Endothelial cell of umbilical vein (primary cell): ENCODE measurements at regions not wholly inside any gene's neighbourhood (a gene's known extent, or its start where the extent isn't known, plus 50 kb on each side); places are given as distances from the start of the nearest gene placed in this dataset.

Source experiments
- BruUV-seq: library from RNA; stranded (reverse); fragments of 400-500 nt; replicated peaks from 2 replicates; lab custom pipeline; 2021; lab: Mats Ljungman, UMichigan
- CTCF ChIA-PET: fragments of 300-600, 350-600 bp; sonication (Branson Sonifier 250); formaldehyde crosslinking; loops from one replicate; lab custom pipeline; 2021; ENCODE audit warnings: antibody characterized with exemption, inconsistent platforms; lab: Charles Lee
- POLR2A ChIA-PET: fragments of 300-600, 350-600 bp; sonication (Branson Sonifier 250); formaldehyde crosslinking; loops from one replicate; lab custom pipeline; 2021; ENCODE audit warnings: antibody characterized with exemption, inconsistent platforms; lab: Charles Lee
- DNase-seq: peaks from one replicate; pipeline ENCODE4 v3.0.0-alpha.2; 2011; ENCODE audit warnings: low read depth, low spot score
- FAIRE-seq: peaks from 2 replicates; lab custom pipeline; 2011; peaks lifted over from hg19 to GRCh38; lab: Jason Lieb, UNC
- H2AFZ ChIP-seq: 2 replicates; pipeline ENCODE4 v1.6.0; 2012; ENCODE audit warnings: low read depth, low read length, control low read depth, inconsistent platforms
- H3K27ac ChIP-seq: 2 replicates; pipeline ENCODE4 v1.5.1; 2011; ENCODE audit warnings: low read depth, mild to moderate bottlenecking, control low read depth, low read length, moderate library complexity; ENCODE audit not compliant: insufficient read depth
- H3K27me3 ChIP-seq, 2 experiments: 2 replicates each; pipeline versions ENCODE4 v1.6.0 to v1.6.1; 2011; ENCODE audit warnings: low read length in 2 of 2, mixed read lengths in 1 of 2; ENCODE audit not compliant: control insufficient read depth in 2 of 2, insufficient read depth in 2 of 2
- H3K36me3 ChIP-seq, 2 experiments: 2 replicates in 1 of 2; 3 replicates in 1 of 2; pipeline ENCODE4 v1.5.1; 2011; ENCODE audit warnings: low read length in 2 of 2, mild to moderate bottlenecking in 1 of 2, moderate library complexity in 1 of 2; ENCODE audit not compliant: control insufficient read depth in 2 of 2, insufficient read depth in 2 of 2; ENCODE audit errors: extremely low read depth in 1 of 2
- H3K4me1 ChIP-seq: 3 replicates; pipeline ENCODE4 v1.5.1; 2011; ENCODE audit warnings: mild to moderate bottlenecking, low read length; ENCODE audit not compliant: control insufficient read depth, insufficient read depth; ENCODE audit errors: extremely low read depth
- H3K4me2 ChIP-seq: 2 replicates; pipeline ENCODE4 v1.6.1; 2011; ENCODE audit warnings: low read length, control low read depth, mixed read lengths; ENCODE audit not compliant: insufficient read depth
- H3K4me3 ChIP-seq, 3 experiments: fragments of 200-600 bp in 1 of 3; sonication (generic), shearing (Covaris generic) in 1 of 3; replicated peaks in 1 of 3; 2 replicates each; pipeline ENCODE4 v1.5.1; 2011 to 2016; ENCODE audit warnings: control low read depth in 3 of 3, low read length in 3 of 3, mild to moderate bottlenecking in 2 of 3, inconsistent platforms in 1 of 3, low read depth in 1 of 3, moderate library complexity in 1 of 3; ENCODE audit not compliant: insufficient read depth in 1 of 3
- H3K79me2 ChIP-seq: 2 replicates; pipeline ENCODE4 v1.6.0; 2012; ENCODE audit warnings: low read length, inconsistent platforms; ENCODE audit not compliant: control insufficient read depth, insufficient read depth
- H3K9ac ChIP-seq: replicated peaks from 2 replicates; pipeline ENCODE3; 2011; ENCODE audit warnings: low read length, control low read depth; ENCODE audit not compliant: insufficient read depth; ENCODE audit errors: extremely low read depth
- H3K9me1 ChIP-seq: replicated peaks from 3 replicates; pipeline ENCODE4 v1.6.0; 2011; ENCODE audit warnings: mild to moderate bottlenecking, low read length; ENCODE audit not compliant: control insufficient read depth, insufficient read depth; ENCODE audit errors: extremely low read depth
- H3K9me3 ChIP-seq: replicated peaks from 2 replicates; pipeline ENCODE4 v1.5.1; 2012; ENCODE audit warnings: low read length, inconsistent platforms; ENCODE audit not compliant: control insufficient read depth, insufficient read depth
- H4K20me1 ChIP-seq: replicated peaks from 2 replicates; pipeline ENCODE3; 2011; ENCODE audit warnings: mild to moderate bottlenecking, low read length; ENCODE audit not compliant: control insufficient read depth, insufficient read depth; ENCODE audit errors: extremely low read depth
- CTCF ChIP-seq, 2 donors: IDR thresholded peaks; 1 replicate in 1 of 2; 2 replicates in 1 of 2; pipeline ENCODE4 v1.5.1; 2011; ENCODE audit warnings: low read length in 2 of 2, mild to moderate bottlenecking in 2 of 2, moderate library complexity in 2 of 2, control low read depth in 1 of 2, inconsistent platforms in 1 of 2, low read depth in 1 of 2; ENCODE audit not compliant: insufficient read depth in 1 of 2; ENCODE audit errors: extremely low read depth in 1 of 2
- EZH2 ChIP-seq: IDR thresholded peaks from 2 replicates; pipeline ENCODE4 v1.6.1; 2012; ENCODE audit warnings: borderline replicate concordance, low read depth, mild to moderate bottlenecking, moderate library complexity, low read length, inconsistent platforms; ENCODE audit not compliant: severe bottlenecking
- FOS ChIP-seq: IDR thresholded peaks from 2 replicates; pipeline ENCODE4 v1.6.1; 2011; ENCODE audit warnings: mild to moderate bottlenecking, low read length, moderate library complexity, borderline replicate concordance; ENCODE audit not compliant: insufficient read depth
- GATA2 ChIP-seq: IDR thresholded peaks from 2 replicates; pipeline ENCODE4 v1.7.0; 2011; ENCODE audit warnings: low read depth, mild to moderate bottlenecking, moderate library complexity, mixed read lengths, low read length; ENCODE audit not compliant: insufficient read length, insufficient read depth
- JUN ChIP-seq: IDR thresholded peaks from 2 replicates; pipeline ENCODE4 v1.6.1; 2011; ENCODE audit warnings: borderline replicate concordance, low read depth; ENCODE audit not compliant: insufficient read length, insufficient read depth
- MAX ChIP-seq: IDR thresholded peaks from 2 replicates; pipeline ENCODE4 v1.6.1; 2011; ENCODE audit not compliant: insufficient read depth, insufficient read length
- MYC ChIP-seq: IDR thresholded peaks from one replicate; pipeline ENCODE4 v1.6.1; 2011; ENCODE audit warnings: mild to moderate bottlenecking, low read depth, low read length
- POLR2A ChIP-seq: IDR thresholded peaks from 2 replicates; pipeline ENCODE4 v1.6.1; 2012; ENCODE audit warnings: low read depth, mild to moderate bottlenecking, control low read depth, low read length
- POLR2AphosphoS5 ChIP-seq: IDR thresholded peaks from 2 replicates; pipeline ENCODE4 v1.6.1; 2012; ENCODE audit warnings: low read depth, mild to moderate bottlenecking, control low read depth, low read length, moderate library complexity; ENCODE audit not compliant: insufficient read depth
- dilution Hi-C: fragments of 300-500 bp; cut with MboI; formaldehyde crosslinking; loops from one replicate; pipeline ENCODE4 v1.15.0; 2019; ENCODE audit warnings: low sequenced_read_pairs; ENCODE audit not compliant: extremely low pct_ligation_motif_present
- intact Hi-C: fragments of 100-400 bp; cut with micrococcal nuclease; formaldehyde crosslinking; loops from one replicate; pipeline ENCODE4 v1.10.0; 2022

GRCh38 chr18:55114876-55115275 is 155.6 kb upstream of the CCDC68 start:
- ChIA-PET CTCF (interaction anchor here (1.4 to 1.5 kb wide), 2 partner anchors 9 to 17 kb away, joined by 4 to 5 read pairs; no protein-coding TSS in a partner anchor), POLR2A (no interaction called here)
- H3K4me3 ChIP-seq, result no peak overlapping the region
- no peaks in the 10 kb centered on the region for H3K36me3 ChIP-seq
- H3K9ac ChIP-seq, result no peak overlapping the region
- H3K4me1 ChIP-seq, result peaks cover 16% of the 10 kb centered on the region
- H3K4me2 ChIP-seq, result no peak overlapping the region
- H3K27ac ChIP-seq, result no peak overlapping the region
- no peaks in the 10 kb centered on the region for H3K9me1 ChIP-seq
- no TSS peak for BruUV-seq
- no peaks in the 10 kb centered on the region for H3K79me2 ChIP-seq
- intact Hi-C loops, result no loop called here
- H2AFZ ChIP-seq, result no peak overlapping the region
- TF ChIP-seq MAX, result no peak
- TF ChIP-seq MYC, result no peak
- TF ChIP-seq GATA2, result no peak
- TF ChIP-seq EZH2, result no peak
- TF ChIP-seq FOS, result no peak
- TF ChIP-seq POLR2A, result no peak
- TF ChIP-seq CTCF (IDR thresholded peaks at IDR 0.05; ENCODE audit: extremely low read depth in 1 of 2, insufficient read depth in 1 of 2, low read depth in 1 of 2, low read length in 2 of 2), result no peak
- no peak for TF ChIP-seq POLR2AphosphoS5
- no peak for TF ChIP-seq JUN
- dilution Hi-C loops, result no loop called here
- no peaks in the 10 kb centered on the region for H3K9me3 ChIP-seq
- H3K27me3 ChIP-seq, result no peaks in the 10 kb centered on the region
- no peaks in the 10 kb centered on the region for H4K20me1 ChIP-seq
- FAIRE-seq (no peak), DNase-seq (no peak)
